HG03460 (cell line): ENCODE measurements at regions not wholly inside any gene's neighbourhood (a gene's known extent, or its start where the extent isn't known, plus 50 kb on each side); places are given as distances from the start of the nearest gene placed in this dataset.

ENCODE experiments used
- ATAC-seq: cut with Tn5 transposase; IDR thresholded peaks from one replicate; pipeline ENCODE4 v1.9.1; 2021; ENCODE audit not compliant: unreplicated experiment

DNA sequence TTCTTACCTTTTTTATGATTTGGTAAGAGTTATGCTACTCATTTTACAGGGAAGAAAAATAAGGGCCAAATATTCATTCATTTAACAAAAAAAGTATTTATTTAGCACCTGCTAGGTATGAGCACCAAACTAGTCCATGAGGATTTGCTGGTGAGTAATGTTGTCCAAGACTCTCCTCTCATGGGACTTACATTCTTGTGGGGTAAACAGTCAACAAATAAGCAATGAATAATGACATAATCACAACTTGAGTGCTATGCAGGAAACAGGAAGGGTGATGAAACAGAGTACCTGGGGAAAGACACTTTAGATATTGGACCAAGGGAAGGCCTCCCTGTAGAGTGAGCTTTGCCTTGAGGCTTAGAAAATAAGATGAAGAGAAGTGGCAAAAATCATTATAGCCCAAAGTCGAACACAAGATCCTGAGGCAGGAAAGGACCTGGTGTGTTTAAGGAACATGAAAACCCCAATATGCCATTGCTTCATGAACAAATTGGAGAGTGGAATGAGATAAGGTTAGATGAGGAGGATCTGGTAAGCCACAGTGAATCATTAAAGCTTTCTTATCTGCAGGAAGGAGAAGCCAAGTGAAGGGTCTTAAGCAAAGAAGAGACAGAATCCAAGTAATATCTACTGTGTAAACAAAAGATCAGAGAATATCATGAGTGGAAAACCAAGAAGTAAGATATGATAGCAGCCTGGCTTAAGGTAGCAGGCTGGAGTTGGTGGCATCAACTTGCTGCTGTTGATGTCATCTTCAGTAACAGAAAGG lies 294.5 kb upstream of the NBEA start:
- no peak for ATAC-seq

DNA sequence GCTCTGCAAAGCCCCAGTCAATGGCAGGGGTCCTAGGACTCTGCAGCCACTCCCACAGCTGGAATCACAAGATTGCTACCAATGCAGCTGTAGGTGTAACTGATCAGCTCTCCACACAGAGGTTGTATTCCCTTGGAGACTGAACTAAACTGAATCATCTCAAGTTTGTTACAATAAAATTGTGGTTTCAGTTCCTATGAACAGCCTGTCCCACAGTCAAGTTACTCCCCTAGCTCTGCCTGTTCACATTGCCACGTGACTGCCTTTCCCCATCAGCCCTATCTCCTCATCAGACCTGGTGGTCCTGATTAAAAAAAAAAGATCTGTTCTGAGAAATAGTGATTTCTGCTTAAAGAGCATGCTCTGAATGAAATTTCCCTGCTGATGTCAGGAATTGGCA lies 287.9 kb upstream of the NBEA start:
- no peak for ATAC-seq

DNA sequence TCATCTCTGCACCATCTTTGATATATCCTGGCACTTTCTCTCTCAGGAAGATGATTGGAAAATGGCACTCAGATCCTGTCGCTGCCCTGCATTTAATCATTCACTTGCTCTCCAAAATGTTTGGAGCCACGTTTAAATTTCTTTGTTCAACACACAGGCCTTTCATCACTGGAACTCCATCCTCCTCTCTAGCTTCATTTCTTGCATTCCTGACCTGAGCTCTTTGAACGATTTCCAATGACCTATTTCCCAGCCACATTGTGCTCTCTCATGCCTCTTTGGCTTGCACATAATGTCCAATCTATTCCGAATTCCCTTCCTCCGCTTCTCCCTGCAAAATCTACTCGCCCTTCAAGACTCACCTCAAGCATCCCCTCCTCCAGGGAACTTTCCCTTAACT lies 287.4 kb upstream of the NBEA start:
- ATAC-seq, result no peak

DNA sequence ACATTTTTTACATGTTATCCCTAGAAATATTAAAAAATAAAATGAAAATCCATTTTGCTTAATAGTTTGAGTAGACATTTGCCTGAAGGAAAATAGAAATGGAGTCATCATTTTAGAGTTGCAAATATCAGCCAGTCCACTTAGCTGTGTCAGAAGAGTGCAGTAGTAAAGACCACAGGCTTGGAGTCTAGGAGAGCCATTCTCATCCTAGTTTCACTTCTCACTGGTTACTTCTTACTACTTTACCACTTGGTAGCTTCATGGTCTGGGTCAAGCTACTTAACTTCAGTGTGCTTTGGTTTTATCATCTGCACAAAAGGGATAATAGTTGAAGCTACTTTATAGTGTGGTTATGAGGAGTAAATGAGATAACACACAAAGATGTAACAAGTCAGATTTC lies 286.5 kb upstream of the NBEA start:
- no peak for ATAC-seq

DNA sequence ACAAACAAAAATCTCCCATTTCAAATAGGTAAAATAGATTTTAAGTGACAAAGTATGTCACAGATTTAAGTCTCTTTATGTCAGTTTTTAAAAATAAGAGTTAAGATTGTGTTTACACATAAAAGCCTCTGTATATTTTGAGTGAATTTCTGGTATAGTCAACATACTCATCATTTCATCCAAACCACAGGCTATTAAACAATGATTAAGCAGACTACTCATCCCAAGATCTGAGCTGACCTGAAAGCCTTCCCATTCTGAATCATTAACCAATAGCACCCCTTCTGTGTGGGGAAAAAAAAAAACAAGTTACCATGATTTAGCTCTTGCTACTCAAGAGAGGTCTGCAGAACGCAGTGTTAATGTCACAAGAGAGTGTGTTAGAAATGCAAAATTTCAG lies 284.4 kb upstream of the NBEA start:
- no peak for ATAC-seq

DNA sequence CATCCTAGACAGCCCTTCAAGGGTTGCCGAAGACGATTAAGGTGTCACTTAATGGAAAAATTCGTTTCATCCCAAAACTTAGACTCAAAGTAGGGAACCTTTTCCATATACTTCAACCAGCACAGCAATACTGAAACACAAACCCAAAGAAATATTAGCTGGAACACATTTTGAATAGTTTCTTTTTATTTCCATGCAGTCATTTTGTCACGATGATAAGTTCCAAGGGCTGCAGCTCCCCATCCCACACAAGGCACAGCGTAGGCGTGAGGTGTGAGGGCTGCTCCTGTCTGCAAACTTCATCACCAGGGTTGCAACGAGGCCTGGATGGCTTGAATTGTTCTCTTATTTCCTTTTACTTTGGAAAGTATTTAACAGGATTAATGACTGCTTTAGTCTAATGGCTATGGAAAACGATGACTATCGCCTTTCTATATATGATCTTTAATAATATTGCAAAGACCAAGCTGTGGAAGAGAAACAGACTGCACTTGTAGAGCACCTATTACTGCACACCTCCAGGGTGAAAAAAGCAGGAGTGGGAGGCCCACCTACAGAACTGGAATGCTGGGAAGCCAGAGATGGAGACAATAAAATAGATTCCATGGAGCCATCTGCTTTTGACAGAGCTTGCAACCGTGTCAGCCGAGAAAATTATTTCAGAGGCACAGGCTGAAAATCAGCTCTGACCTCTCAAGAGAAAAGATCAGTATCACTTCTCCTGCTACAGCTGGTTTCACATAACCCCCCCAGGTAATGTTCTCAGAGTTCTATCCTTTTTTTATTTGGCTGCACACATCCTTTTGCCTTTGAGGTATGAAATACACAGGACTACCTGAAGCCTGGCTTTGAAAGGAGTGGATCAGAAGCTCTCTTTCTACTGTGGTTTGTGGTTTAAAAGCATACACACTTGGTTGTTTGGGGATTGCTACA lies 274.5 kb upstream of the NBEA start:
- ATAC-seq, result no peak

DNA sequence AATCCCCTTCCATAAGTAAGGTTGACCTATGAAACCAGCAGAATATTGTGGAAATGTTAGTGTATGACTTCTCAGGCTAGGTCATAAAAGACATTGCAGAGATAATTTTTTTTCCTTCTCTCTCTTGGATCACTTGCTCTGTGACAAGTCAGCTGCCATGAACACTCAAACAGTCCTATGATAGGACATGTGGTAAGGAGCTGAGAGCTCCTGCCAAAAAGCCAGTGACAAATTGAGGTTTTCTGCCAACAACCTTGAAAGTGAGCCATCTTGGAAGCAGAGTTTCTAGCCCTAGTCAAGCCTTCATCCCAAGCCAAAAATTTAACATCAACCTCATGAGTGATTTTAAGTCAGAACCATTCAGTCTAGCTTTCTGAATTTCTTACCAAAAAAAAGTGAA lies 270.9 kb upstream of the NBEA start:
- ATAC-seq, result no peak

DNA sequence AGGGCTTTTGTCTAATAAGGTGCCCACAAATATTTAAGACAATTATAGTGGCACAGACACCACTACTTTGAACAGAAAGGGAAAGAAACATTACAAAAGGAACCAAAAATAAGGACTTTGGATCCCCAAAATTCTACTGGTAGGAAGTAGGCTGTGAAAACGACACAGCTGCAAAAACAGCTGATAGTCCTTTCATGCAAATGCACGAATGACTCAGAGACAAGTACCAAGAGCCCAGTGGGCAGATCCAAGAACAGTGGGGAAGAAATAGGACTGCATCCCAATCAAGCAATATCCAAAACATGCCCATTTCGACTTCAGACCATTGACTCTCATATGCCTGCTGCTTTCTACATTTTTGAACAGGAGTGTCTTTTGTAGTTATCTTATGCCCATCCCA lies 269.4 kb upstream of the NBEA start:
- ATAC-seq, result no peak

DNA sequence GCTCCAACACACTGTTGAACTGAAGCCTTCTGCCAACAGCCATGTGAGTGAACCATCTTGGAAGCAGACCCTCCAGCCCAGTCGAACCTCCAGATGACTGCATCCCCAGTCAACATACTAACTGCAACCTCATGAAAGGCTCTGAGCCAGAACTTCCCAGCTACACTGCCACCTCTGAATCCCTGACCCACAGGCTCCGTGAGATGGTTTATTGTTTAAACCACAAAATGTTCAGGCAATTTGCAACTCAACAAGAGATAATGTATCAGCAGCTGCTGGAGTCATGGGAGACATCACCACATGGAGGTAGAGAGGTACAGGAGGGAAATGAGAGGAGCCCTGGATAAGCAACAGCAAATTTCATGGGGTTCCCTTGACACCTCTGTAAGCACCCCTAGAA lies 266.4 kb upstream of the NBEA start:
- ATAC-seq, result no peak

DNA sequence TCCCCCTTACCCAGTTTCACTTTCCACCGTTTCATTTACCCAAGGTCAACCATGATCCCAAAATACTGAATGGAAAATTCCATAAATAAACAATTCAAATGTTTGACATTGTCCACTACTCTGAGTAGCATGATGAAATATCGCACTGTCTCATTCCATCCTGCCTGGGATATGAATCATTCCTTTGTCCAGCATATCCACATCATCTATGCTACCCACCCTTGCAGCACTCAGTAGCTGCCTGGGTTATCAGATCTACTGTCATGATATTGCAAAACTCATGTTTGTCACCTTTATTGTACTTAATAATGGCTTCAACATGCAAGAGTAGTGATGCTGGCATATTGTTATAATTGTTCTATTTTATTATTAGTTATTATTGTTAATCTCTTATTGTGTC lies 263.9 kb upstream of the NBEA start:
- ATAC-seq, result no peak

DNA sequence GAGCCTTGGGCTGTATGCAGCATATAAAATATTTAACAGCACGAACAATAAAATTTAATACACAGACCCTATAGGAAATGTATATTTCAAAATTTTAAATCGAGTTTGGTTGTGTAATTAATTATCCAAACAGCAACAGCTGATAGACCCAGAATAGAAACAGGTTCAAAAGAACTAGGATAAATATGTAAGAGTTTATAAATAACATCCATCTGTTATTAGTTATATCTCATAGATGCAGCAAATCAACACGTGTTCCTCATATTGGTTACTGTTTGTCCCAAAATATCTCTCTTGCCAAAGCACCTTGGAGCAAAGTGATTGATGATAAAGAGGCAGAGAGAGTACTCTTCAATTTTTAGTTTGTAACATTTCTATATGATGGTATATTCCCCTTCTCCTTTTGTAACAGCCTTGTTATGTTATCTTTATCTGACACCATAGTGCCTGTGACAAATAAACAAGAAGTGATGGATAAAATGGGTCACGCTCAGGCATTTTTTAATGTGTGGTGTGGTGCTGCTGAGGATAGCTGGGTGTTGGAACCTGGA lies 260.6 kb upstream of the NBEA start:
- ATAC-seq, result no peak

DNA sequence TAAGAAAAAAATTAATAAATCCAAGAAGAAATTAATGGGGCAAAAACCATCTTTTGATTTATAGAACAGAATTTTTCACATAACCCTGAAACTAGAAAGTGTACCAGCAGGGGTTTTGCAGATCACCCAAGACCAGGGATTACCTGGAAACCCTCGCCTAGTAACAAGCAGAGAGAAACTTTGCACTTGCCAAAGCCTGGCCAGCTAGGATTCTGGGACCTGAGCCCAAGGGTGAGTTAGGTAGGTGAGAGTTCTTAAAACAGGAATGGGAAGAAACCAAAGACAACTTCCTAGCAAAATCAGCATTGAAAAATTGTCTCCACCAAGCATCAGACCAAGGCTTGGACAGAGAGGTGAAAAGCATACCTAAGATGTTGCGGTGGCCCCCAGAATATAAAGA lies 247.0 kb upstream of the NBEA start:
- no peak for ATAC-seq

DNA sequence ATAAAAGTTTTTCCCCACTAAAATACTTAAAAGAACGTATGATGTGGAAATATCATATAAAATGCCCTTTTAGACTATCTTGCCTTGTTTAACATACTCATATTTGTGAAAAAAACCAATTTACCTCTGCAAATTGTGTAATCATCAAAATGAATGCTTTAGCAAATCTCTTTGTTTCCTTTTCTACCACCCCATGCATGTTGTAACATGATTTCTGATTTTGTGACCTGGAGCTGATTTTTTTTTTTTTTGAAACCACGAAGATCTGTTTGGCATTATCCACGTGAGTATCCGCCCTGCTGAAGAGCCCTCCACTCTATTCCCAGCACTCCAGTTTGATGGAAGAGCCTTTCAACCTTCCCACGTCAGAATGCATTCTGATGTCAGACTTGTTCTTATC lies 245.8 kb upstream of the NBEA start:
- ATAC-seq, result no peak

DNA sequence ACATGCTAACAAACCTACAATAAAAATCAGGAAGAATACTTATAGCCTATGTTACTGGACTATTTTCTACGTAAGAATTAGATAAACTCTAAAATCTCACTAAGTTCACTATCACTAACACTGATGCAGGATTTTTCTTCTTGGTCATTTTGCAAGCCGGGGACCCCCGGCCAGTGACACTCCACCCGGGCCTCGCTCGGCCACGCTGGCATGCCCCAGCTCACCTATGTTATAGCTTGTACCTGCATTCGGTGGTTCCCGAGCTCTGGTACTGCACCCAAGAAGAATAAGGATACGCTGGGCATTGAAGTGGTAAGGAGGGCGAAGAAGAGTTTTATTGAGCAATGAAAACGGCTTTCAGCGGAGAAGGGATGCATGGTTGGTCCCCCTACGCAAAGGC lies 245.3 kb upstream of the NBEA start:
- ATAC-seq, result no peak

DNA sequence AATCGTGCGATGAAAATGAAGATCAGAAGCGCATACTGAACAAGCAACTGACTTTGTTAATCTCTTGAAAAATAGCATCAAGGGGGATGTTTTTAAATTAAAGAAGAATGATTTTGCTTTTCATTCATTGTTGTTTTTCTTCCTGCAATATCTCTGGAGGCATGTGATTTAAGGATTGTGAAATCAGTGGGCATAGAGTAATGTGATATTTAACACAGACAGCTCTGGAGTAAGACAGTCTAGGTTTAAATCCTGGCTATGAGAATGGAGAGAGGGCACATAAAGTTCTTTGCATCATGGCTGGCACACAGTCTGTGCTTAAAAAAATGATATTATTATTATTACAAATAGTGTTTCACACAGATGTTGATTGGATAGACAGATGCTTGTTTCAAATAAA lies 243.1 kb upstream of the NBEA start:
- ATAC-seq, result no peak

DNA sequence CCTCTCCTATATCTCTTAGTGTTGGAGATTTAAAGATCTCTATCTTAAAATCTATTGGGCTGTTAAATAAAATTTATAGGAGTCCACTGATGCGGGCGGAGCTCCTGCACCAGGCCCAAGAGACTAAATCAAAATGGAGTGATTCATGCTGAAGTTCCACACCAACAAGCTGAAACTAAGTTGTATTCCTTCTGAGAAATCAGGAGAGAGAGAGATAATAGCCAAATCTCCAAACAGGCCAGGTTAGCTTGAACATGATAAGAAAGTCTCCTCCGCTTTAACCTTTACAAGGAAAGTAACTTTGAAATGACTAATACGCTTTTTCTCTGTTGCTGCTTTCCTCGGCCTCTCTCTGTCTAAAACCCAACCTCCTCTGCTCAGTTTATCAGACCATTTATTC lies 241.9 kb upstream of the NBEA start:
- no peak for ATAC-seq

DNA sequence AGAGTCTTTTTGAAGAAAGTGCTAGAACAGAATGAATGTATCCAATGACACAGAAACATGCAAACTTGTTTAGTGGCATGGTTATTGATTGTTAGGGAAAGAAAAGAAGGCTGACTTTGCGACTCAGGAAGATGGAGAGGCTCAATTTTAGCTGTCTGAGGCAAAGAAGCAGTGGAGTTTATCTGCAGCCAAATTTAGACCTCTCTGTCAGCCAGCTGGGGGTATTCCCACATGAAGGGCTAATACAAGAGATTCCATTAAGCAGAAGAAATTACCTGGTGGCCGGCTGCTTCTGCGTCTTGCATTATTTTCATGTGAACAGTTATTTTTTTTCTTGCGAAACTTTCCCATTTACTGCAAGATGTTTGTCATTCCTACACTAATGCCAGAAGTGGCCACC lies 240.2 kb upstream of the NBEA start:
- ATAC-seq, result no peak

DNA sequence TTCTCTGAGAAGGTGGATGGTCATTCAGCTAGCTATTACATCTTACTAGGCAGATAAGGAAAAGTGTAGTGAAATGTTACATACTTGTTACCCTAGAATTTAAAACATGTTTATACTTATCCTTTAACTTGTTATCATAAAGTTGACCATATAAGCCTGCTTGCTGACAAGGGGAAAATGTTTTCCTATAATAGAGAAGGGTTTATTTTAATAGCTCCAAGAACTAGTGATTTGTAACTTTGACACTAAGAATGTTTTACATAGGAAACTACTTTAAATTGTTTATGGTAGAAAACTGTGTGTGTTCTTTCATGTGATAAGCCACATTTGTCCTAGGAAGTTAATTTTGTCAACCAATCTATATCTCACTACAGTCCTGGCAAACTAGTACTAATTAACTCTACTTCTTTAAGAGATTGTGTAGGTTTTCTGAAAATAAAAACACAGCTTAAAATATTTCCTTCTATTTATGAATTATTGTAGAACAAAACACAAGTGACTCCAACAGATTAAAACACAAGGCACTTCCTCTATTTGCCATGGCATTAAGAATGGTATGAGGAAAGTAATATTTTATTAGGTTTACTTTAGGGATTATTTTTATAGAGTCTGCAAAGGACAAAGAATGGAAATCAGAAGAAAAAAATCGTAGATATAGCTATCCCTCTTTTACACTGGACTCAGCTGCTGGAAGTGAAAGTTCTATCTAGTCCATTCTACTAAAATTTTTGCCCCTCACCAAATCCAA lies 233.3 kb upstream of the NBEA start:
- no peak for ATAC-seq

DNA sequence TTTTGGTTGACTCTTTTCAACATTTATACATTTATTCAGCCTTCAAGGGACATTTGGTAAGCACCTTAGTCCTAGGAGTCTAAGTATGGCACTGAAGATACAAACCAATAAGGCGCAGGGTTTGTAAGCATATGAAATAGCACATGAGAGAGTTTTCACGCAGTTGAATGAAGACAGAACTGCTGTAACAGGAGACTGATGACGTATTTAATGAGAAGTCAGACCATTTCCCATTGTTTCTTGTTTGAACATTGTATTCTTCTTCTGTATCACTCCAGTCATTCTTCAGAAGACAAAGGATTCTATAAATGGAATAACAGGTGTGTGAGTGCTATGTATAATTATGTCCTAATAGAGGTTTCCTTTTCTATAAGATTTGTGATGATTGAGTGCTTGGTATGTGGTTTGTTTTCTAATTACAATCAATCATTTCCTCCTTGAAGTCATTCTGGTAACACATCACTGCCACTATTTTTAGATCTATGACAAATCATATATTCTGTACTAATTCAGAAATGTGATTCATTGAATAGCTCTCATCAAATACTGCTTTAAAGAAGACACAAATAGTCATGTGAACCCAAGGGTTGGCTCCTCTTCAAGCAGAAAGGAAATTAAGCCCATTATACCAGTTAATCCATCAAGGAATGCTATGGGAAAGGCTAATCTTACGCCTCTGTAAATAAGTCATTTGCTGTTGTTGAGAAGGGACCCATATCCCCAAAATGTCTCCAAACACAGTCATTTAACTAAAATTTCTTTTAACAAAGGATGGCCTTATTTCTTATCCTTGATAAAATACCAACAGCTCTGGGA lies 222.8 kb upstream of the NBEA start:
- ATAC-seq, result no peak

DNA sequence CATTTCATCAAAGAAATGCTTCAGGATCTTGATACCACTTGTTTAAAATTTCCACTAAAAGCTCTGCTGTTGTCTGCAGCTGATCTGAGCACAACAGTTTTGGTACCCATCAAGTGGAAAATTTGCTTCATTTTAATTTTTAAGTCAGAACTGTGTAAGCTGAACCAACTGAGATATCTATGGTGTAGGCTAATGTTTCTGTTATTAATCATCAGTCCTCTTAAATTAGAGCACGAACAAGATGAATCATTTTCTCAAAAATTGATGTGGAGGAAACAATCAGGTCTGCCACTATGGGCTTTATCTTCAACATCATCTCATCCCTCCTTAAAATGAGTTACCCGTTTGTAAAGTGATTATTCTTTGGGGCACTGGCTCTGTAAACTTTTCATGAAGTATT lies 221.5 kb upstream of the NBEA start:
- ATAC-seq, result no peak
